ENCODE measurements at regions not wholly inside any gene's neighbourhood (a gene's known extent, or its start where the extent isn't known, plus 50 kb on each side); places are given as distances from the start of the nearest gene placed in this dataset.

DNA sequence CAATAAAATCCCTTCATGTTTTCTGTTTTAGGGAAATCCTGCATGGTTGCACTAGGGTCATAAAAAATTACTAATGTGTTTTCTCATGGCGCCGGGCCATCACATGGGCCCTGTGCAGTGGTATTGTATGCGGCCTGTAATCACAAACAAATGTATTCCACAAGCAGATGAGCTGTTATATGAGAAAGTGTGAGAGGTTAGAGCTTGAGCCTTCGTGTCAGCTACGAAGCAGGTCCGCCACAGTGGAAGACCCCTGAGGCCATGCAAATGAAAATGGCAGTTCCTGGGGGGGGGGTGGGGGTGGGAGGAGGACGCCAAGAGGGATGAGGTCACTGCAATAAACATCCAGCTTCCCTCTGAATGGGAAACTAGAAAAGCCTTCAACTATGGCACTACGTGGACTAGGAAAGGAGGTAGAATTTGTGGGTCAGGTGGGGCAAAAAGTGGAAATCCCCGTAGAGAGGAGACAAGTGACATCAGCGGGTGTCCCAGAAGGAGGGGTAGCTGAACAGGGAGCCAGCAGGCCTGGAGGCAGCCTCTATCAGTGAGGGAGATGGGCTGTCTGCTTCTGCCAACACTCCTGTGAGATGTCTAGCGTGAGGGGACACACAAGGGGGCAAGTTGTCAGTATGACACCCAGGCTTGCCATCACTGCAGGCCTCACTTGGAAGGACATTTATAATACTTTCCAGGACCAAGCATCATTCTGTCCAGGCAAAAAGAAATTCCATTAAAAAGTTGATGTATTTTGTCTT, 130.3 kb upstream of the CTAGE1 start:
- no peak for TF ChIP-seq POLR2AphosphoS5 (IDR thresholded peaks at IDR 0.05; ENCODE audit: low read depth, low read length)
- no peak for TF ChIP-seq SIN3A (IDR thresholded peaks at IDR 0.05; ENCODE audit: borderline replicate concordance, insufficient read depth, low read length)
- TF ChIP-seq TAF1 (IDR thresholded peaks at IDR 0.05; ENCODE audit: borderline replicate concordance, insufficient read depth, low read length): no peak
